GM21423 (cell line): ENCODE measurements at regions not wholly inside any gene's neighbourhood (a gene's known extent, or its start where the extent isn't known, plus 50 kb on each side); places are given as distances from the start of the nearest gene placed in this dataset.
"Not testable (repeated sequence)": the region's sequence is repeated elsewhere in the genome, so short reads cannot be mapped to it uniquely, and the experiment has no call there.

Experiments
- ATAC-seq: cut with Tn5 transposase; IDR thresholded peaks from one replicate; pipeline ENCODE4 v1.9.1; 2021; ENCODE audit warnings: mild to moderate bottlenecking, moderate library complexity; ENCODE audit not compliant: unreplicated experiment

DNA sequence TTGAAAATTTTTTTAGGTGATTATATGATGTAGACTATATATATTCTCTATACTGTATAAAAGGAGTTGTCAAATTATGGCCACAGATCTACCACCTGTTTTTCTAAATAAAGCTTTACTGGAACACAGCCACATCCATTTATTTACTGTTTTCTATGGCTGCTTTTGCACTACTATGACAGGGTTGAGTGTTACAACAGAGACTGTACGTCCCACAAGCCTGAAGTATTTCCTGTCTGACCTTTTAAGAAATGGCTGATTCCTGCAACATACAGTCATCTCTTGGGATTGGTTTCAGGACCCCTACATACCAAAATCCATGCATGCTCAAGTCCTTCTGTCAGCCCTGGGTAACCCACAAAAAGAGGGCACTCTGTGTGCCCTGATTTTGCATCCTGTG lies 508.3 kb downstream of the TSN start:
- no peak for ATAC-seq

DNA sequence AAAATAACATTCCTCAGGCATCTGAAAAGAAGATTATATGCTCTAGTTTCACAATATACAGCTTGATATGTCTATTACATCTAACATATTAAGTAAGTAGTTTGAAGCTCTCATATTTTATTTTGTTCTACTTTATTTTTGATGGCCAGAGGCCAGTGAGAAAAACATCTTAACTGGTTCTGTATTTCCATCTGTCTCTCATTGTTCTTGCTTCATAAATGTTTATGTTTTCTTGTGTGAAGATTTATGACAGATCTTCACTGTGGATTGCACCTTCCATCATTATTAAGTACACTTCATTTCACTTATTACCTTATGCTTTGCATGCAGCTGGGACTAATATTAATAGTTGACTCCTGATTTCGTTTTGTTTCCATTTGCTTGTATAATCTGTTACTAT lies 511.2 kb downstream of the TSN start:
- no peak for ATAC-seq

DNA sequence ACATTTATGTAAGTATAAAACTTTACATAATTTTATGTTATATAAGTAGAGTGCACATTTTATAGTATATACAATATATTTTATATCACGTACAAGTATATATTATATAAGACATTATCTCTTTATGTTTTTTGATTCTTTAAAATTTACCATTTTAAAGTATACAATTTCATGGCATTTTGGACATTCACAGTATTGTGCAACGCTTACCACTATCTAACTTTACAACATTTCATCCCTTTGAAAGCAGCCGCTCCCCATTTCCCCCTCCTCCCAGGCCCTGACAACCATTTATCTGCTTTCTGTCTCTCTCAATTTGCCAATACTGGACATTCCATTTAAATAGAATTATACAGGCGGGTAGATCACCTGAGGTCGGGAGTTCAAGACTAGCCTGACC lies 512.5 kb downstream of the TSN start:
- no peak for ATAC-seq

DNA sequence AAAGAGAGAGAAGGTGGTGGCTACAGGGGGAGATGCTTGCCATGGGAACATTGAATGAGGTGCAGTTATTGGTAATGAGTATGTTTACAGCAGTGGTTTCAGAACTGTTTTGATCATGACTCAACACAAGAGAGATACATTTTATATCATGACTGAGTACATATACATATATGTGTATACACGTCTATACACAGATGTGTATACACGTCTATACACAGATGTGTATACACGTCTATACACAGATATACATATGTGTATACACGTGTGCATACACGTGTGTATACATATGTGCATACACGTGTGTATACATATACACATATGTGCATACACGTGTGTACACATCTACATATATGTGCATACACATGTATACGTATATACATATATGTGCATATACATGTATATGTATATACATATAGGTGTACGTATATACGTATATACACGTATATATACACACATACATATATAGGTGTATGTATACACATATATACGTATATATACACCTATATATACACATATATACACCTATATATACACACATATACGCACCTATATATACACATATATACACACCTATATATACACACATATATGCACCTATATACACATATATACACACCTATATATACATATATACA lies 518.5 kb downstream of the TSN start:
- ATAC-seq, result no peak

DNA sequence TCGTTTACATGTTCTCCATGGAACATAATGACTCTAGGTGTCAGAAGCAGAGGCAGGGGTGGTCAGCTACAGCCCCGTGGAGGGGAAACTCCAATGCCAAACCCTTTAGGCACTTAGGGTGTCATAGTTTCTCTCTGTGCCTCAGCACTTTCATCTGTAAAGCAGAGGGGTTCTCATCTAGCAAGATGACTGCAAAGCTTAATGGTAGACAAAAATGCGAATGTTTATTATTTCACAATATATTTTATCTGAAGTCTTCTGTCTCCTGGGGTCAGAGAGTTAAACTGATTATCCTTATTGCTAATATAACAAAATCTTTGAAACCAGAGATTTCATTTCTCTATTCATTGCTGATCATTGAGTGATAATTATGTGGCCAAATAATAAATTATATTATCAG lies 522.5 kb downstream of the TSN start:
- ATAC-seq, result no peak

DNA sequence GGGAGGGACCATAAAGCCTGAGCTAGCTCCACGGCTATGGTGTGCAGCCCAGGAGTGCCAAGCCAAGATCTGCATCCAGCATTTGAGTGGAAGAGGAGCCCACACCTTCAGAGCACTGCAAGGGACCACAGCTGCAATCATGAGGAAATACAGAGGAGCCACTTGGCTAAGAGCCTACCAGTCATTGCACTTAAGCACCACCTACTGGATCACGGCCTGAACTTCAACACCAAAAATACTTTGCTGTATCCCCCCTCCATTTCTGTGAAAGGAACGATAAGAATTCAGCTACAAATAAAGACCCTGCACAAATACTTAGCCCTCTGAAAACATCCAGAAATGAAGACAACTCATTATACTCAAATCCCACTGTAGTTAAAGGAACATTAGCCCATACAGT lies 545.3 kb downstream of the TSN start:
- no peak for ATAC-seq

DNA sequence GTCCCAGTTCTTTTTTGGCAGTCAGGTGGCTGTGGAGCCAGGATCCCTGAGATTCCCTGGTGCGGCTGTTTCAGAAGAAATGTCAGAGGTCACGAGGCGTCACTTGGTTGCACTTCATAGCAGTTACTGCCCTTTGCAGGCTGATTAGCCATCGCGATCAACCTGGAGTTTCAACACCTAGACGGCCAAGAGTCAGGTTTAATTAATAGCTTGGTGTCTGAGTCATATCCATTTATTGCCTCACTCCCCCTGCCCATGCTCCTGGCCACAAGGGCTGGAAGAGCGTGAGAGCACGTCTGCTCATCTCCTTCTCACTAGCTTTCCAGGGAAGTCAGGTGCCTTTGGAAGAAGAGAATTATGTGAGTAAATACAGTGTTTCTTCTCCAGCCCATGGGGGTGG lies 552.3 kb downstream of the TSN start:
- ATAC-seq, result no peak

DNA sequence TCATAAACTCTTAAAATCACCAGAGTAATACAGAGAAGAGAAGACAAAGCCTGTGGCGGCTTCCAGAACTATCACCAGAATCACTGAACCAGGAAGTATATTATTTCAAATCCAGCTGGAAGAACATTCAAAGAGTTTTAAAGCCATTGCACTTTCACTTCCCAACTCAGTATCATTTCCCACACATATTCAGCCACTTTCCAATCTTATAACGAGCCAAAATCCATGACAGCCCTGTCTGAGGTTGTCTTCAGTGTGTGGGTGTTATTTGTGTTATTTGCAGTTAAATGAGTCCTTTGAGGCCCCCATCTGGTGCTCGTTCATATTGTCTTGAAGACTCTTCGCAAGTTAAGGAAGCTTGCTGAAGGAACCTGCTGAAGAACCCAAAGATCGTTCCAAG lies 559.9 kb downstream of the TSN start:
- no peak for ATAC-seq

DNA sequence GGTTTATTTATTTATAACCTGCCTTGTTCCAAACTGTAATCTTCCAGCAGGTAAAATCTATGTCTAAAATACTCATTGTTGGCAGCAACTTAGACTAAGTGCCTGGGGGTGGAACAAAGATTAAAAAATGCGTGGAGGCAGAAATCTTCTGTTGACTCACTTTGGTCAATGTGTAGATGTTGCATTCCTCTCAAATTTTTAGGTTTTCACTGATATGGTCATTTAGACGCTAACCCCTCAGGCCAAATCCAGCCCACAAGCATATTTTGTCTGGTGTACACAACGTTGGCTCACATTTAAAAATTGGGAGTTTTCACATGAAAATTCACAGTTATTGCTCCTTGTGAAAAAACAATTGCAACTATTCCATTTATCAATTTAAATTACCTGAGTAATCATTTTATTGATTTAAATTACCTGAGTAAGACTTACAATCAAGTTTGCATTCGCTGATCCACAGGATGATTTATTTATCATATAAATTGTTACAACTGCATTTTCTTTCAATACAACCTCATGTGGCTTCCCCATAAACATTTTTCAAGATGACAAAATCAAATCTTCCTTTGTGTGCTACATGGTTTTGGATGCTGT lies 564.2 kb downstream of the TSN start:
- ATAC-seq, result no peak

DNA sequence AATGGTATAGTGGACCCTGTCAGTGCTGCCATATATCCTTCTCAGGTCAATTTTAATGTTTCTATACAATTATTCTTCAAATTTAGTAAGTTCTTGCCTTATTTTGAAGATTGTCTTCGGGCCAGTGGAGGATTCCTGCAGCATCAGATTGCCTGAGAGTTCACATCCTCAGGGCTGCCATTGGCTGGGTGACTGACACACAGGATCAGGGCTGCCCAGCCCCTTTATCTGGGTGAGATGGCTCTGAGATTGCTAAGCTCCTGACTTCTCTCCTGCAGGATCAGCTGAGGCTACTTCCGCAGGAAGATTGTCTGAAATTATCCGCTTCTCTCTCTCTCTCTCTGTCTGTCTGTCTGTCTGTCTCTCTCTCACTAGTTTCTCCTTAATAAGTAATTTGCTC lies 567.4 kb downstream of the TSN start:
- ATAC-seq, result no peak

DNA sequence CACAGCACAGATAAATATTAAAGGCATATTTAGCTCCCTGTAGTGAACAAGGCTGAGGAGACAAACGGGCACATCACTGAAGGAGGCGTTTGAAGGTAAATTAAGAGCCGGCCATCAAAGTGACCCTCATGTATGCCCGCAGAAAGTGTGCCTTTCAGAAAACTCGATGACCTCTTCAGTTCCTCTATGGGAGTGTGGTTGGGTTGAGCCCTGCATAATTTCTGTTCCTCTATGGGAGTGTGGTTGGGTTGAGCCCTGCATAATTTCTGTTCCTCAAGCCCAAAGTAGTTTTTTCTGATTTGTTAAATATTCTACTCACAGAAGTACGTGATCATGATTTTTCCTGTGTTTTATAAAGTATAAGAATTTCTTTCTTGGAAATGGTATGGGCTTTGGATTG lies 568.5 kb downstream of the TSN start:
- no peak for ATAC-seq

DNA sequence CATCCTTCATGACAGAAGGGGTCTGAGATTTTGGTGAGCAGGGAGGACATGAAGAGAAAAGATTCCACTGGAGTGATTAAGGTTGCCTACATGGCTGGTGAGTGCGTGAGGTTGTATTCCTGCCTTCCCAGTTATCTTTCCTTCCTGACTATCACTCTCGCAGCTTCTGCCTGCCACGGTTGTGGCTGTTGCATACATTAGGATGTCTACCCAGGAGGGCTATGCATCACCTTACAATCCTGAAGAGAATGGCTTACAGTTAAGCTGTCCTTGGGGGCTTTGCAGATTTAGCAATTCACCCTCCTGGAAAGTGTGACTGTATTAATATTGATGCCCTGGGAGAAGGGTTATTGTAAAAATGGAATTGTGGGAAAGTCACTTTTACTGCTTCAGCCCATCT lies 571.0 kb downstream of the TSN start:
- no peak for ATAC-seq

DNA sequence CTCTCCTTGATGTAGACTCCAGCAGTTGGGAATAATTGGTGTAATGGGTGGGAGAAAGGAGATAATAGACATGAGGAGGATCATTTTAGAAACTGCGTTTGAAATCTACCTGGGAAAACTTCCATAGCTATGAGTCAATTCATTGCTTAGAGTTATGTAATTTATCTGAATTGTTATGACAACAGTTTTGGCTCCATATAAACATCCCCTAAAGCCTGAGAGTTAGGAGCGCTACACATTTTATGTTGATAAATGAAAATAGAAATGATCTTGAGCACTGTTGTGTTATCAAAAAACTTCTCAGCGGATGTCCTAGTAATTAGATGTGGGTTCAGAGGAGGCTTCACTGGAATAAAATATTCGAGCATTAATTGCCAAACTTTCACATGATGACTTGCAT lies 573.4 kb downstream of the TSN start:
- no peak for ATAC-seq

DNA sequence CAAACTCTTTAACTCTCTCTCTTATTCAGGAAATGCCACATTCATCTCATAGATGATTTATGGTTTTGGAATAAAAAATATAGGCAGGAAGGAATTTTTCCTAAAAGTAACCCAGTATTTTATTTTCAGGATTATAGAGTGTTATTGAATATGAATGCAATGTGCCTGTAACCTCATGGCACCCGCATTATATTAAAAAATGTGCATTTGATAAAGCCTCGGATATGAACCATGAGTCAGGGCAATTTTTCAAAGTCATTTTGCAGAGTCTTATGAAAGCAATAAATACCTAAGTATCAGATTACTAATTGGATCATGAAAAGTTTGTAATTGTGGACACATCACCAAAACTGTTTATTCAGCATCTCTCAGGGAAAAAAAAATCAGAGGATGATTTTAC lies 573.8 kb downstream of the TSN start:
- no peak for ATAC-seq

DNA sequence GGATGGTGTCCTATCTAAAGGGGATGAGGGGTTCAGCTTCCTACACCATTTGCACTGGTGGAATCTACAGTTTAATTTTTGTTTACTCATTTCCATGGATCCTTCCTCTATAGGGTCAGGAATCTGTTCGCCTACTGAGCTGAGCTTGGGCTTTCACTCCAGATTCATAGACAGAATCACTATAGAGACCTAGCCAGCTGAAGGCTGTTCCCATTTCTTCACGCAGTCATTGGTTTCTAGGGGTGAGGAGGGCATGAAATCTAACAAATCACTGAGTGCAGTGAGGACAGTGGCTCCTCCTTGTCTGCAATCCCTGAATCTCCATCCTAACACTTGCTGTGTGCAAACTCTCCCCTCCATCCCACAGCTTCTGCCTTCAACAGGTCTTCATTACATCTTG lies 578.5 kb downstream of the TSN start:
- no peak for ATAC-seq

DNA sequence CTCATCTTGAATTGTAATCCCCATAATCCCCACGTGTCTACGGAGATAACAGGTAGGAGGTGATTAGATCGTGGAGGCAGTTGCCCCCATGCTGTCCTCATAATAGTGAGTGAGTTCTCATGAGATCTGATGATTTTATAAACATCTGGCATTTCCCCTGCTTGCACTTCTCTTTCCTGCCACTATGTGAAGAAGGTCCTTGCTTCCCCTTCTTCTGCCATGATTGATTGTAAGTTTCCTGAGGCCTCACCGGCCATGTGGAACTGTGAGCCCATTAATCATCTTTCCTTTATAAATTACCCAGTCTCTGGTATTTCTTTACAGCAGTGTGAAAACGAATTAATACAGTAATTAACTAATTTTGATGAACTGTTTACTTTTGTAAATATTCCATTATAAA lies 582.5 kb downstream of the TSN start:
- ATAC-seq, result no peak

DNA sequence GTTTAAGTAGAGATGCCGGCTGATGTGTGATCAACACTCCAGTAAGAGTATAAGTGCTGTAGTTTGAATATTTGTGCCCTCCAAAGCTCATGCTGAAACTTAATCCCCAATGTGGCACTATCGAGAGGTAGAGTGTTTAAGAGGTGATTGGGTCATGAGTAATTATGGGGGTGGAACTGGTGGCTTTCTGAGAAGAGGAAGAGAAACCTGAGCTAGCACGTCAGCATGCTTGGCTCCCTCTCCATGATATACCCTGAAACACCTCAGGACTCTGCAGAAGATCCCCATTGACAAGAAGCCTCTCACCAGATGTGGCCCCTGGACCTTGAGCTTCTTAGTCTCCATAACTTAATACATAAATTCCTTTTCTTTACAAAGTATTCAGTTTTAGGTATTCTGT lies 584.8 kb downstream of the TSN start:
- ATAC-seq, result peak; percentile 93

DNA sequence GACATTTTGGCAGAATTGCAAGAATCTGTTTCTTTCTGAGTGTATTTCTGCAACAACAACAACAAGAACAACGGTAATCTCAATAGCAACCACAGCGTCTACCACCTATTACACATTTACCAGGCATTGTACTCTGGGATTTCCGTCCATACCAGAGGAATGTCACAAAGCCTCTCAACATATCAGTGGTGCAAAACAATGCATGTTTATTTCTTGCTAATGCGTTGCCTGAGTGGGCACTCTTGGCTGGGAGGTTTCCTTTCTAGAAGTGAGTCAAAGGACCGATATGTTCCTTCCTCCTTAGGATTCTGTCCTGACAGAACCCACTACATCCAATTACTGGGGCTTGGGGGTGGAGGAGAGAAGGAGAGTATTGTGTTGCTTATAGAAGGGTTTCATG lies 585.6 kb downstream of the TSN start:
- ATAC-seq, result no peak

DNA sequence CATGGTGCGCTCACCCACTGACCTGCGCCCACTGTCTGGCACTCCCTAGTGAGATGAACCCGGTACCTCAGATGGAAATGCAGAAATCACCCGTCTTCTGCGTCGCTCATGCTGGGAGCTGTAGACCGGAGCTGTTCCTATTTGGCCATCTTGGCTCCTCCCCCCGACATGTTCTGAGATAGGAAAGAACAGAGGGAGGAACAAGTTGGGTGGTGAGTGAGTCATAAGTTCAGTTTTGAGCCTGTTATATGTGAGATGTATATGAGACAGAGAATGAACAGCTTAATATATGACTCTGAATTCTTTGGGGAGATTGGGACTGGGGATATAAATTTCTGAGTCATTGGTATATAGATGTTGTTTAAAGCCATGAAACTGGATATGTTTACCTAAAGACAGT lies 596.7 kb downstream of the TSN start:
- ATAC-seq, result not testable (repeated sequence)

DNA sequence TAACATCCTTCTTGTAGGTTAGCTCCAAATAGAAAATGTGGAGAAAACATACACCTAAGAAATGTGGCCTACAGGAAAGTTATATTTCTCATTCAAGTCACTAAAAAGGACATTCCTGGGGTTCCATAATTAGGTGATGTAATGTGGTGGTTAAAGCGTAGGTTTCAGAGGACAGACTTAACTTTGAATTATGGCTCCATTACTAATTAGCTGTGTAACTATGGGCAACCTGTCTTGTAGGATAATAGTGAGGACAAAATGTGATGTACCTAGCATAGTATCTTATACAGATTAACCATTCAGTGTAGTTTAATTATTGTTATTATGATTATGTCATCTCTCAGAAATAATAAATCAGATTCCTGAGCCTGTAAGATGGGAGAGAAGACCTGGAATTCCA lies 602.5 kb downstream of the TSN start:
- ATAC-seq, result no peak

DNA sequence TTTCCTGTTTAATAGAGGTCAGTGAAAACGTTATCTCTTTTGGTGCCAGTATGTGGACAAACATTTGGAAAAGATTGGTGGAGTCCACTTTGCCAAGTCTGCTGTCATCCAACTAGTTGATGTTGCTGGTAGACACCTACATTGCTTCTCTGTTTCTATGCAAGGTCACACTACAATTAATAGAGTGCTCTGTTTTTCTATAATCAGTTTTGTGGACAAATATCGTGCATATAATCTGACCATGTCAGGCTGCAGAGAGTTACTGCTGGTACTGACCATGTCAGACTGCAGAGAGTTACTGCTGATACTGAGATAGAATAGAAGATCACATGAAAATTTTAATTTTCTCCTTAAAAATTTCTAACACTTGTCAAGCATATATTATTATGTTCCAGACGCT lies 603.3 kb downstream of the TSN start:
- ATAC-seq, result no peak

DNA sequence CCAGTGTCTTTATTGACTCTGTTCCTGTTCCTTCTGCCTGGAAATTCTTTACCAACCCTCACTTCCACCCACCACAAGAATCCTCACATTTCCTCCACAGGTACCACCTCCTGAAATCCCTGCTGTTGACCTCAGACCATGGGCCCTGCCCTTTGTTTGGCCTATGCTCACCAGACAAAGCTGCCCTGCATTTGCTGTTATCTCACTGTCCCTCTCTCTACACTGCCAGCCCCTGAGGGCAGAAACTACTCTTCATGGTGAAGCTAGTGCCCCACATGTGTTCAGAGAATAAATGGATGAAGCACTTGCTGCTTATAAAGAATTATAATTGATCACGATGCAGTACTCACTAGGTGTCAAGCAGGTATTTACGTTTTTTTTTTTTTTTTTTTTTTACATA lies 608.4 kb downstream of the TSN start:
- ATAC-seq, result no peak

DNA sequence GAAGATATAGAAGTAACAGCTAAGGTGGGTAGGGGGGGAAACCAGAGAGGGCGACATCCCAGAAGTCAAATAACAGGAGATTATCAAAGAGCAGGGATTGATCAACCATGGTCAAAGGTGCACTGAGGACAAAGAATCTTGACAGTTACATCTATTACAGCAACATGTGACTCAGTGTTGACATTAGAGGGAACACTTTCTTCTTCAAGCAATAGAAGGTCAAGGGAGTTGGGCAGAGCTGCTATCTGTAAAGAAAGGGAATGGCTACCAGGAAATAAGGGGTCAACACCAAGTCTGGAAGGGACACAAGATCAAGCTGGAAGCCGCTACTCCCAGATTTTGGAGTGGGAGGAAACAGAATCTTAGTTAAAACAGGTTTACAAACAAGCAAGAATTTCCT lies 611.0 kb downstream of the TSN start:
- ATAC-seq, result no peak
